SK-N-SH treated with all-trans-retinoic acid at 6 μM for 48 hours (cell line): ENCODE measurements at regions not wholly inside any gene's neighbourhood (a gene's known extent, or its start where the extent isn't known, plus 50 kb on each side); places are given as distances from the start of the nearest gene placed in this dataset.

ENCODE experiments used
- ESRRG ChIP-seq: fragments of 250-450 bp; sonication (Bioruptor Pico); IDR thresholded peaks from 2 replicates; pipeline ENCODE4 v1.6.1; 2021; ENCODE audit warnings: mild to moderate bottlenecking
- GLIS3 ChIP-seq: fragments of 250-450 bp; sonication (Bioruptor Pico); IDR thresholded peaks from 2 replicates; pipeline ENCODE4 v1.5.0; 2020; ENCODE audit warnings: mild to moderate bottlenecking, moderate library complexity
- PATZ1 ChIP-seq: fragments of 250-450 bp; sonication (Bioruptor Pico); IDR thresholded peaks from 2 replicates; pipeline ENCODE4 v1.8.0; 2020; ENCODE audit warnings: mild to moderate bottlenecking, moderate library complexity, borderline replicate concordance
- POU6F1 ChIP-seq: fragments of 250-450 bp; sonication (Bioruptor Pico); IDR thresholded peaks from 2 replicates; pipeline ENCODE4 v1.8.0; 2021; ENCODE audit warnings: low read depth, mild to moderate bottlenecking, moderate library complexity, borderline replicate concordance

GRCh38 chr2:7586898-7587297 lies 669.7 kb downstream of the RNF144A start:
- no peak for TF ChIP-seq PATZ1 (CRISPR knock-in tag)
- no peak for TF ChIP-seq POU6F1
- TF ChIP-seq ESRRG (CRISPR knock-in tag): no peak
- no peak for TF ChIP-seq GLIS3 (CRISPR knock-in tag)
